Stimulated activated CD8-positive, alpha-beta memory T cell treated with anti-CD3 and anti-CD28 coated beads, Interleukin-7, amount 100 ng/mL, for 24 hours (primary cell): ENCODE measurements at regions not wholly inside any gene's neighbourhood (a gene's known extent, or its start where the extent isn't known, plus 50 kb on each side); places are given as distances from the start of the nearest gene placed in this dataset.

Experiments used
- DNase-seq: peaks from one replicate; pipeline ENCODE4 v3.0.0-alpha.2; 2020; ENCODE audit warnings: low read depth

- DNase-seq = no peak
Measured at GRCh38 chr18:72692086-72692485, 147.9 kb upstream of the CBLN2 start.

DNA sequence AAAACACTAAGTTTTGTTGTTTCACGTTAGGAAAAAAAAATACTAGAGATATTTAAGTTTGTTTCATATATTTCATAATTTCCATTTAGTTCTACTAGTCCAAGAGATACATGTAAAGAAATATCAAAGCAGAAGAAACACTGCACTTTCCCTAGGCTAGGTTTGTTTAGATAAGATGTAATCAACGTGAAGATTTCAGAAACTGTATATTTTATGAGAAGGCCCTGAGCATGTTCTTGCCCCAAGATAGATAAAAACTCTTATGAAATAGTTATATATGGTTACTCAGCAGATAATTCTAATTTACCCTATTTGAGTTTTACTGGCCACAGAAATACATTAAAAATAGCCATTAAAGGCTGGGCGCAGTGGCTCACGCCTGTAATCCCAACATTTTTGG is 143.6 kb upstream of the CBLN2 start:
- no peak for DNase-seq

DNA sequence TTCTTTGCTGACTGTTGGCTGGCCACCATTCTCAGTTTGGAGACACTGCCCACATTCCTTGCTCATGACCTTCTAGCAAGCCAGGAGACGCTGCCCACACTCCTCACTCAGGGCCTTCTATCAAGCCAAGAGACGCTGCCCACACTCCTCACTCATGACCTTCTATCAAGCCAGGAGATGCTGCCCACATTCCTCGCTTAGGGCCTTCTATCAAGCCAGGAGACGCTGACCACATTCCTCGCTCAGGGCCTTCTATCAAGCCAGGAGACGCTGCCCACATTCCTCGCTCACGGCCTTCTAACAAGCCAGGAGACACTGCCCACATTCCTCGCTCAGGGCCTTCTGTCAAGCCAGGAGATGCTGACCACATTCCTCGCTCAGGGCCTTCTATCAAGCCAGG is 131.3 kb upstream of the CBLN2 start:
- DNase-seq = no peak

- no peak for DNase-seq
Measured at GRCh38 chr18:72674710-72675109, 130.6 kb upstream of the CBLN2 start.

GRCh38 chr18:72673242-72673641 is 129.1 kb upstream of the CBLN2 start:
- DNase-seq = no peak

DNA sequence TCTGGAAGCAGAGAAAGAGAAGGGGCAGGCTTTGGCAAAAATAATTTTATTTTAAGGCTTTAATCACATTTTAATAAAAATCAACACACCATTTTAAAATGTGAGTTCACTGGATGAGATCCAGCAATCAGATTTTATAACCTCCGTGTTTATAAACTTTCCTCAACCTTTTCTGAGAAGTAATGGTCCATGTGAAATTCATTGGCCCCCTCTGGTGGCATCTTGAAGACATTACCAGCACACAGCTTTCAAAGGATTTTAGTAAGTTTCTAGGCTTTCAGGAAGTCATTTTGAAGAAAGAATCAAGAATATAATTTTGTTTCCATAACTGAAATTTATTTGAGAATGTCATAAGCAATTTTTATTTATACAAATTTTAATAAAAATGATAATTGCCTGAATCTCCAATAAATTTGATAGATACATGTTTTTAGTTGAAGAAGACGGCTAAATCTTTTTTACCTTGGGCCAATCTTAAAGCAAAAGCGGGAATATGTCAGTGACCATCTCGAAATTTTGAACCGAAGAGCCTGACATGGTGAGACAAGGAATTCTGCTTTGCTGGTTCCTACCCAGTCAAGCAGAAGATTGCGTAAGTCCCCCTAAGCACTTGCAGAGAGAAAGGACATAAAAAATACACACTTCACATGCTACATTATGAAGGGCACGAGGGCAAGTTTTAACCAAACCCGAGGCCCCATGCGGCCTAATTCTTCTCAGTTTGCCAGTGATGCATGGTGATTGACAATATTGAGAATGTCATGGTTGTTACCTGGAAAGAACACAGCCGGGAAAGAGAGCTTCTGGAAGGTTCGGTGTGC is 128.4 kb upstream of the CBLN2 start:
- DNase-seq = no peak

DNA sequence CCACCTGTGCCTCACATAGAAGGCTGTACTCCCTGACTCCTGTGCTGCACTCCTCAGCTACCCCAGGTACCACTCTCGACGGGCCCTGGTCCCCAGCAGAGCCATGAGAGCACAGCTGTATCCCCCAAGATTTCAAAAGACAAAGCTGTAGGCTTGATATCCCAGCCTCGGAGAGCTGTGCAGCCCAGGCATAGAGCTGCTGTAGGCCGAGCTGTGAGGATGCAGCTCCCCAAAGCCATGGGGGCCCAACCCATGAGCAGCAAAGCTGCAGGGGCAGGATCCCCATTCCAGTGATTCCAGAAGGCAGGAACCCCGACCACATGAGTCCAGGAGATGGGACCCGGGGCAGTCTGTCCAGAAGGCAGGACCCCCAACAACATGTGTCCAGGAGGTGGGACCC is 123.8 kb upstream of the CBLN2 start:
- no peak for DNase-seq

- DNase-seq = peak; percentile 11
Measured at GRCh38 chr18:72652990-72653593, 109.0 kb upstream of the CBLN2 start.

DNA sequence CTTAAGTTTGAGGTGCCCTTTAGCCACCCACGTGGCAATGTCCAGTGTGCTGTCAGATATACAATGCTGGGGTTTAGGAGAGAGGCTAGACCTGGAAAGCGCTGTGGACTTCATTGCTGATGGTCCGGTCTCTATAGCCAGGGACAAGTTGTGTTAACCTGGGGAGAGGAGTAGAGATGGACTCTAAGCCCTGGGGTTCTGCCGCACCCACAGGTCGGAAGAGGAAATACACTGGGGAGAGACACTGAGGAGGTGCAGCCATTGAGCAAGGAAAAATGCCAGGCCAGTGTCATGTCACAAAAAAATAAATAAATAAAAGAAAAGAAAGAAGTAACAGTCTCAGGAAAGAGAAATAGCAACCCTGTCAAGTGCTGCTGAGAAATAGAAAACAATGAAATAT is 106.9 kb upstream of the CBLN2 start:
- no peak for DNase-seq

DNA sequence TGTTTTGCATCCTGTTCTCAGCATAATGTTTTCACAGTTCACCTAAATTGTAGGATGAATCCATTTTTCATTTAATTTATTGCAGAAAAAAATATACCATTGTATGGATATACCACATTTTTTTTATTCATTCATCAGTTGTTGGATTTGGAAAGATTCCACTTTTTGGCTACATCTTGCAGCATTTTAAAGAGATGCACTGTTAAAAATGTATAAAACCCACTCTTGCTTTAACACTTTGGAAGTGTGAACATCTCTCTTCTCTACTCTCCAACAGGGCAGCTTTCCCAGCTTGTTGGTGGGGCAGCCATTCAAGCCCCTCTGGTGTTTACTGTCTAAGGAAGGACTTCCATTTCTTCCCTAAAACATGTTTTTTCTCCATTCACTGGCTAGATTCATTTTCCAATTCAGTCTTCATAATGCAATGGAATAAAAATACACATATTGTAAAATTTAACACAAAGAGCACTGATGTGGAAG is 104.4 kb upstream of the CBLN2 start:
- no peak for DNase-seq

DNA sequence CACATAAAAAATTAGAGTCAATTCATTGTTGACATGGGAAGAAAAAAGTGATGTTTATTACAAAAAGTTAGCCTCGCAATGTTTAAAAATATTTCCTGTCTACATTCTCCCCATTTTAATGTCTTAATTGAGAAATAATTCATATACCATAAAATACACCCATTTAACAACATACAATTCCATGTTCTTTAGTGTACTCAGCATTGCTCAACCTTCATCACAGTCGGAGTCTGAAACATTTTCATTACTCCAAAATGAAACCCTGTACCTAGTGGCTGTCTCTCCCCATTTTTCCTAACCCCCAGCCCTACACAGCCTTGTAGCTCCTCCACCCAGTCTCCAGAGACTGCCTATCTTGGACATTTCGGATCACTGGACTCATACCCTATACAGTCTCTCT is 103.9 kb upstream of the CBLN2 start:
- DNase-seq = no peak

DNA sequence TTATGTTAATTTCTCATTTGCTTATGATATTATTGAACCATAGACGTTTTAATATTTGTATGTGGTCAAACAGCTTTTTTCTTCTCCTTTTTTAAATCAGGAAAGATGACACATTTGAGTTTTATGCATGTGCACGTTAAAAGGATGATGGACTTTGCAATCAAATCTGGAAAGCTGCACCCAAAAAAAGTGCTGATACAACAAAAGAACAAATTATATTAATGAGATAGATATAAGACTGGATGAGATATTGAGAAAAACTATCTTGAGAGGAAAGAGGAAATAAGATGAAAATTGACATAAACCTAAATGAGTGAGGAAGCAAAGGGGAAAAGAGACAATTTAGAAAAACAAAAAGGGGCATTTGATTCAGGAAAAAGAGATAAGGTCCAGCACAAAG is 96.4 kb upstream of the CBLN2 start:
- no peak for DNase-seq

DNA sequence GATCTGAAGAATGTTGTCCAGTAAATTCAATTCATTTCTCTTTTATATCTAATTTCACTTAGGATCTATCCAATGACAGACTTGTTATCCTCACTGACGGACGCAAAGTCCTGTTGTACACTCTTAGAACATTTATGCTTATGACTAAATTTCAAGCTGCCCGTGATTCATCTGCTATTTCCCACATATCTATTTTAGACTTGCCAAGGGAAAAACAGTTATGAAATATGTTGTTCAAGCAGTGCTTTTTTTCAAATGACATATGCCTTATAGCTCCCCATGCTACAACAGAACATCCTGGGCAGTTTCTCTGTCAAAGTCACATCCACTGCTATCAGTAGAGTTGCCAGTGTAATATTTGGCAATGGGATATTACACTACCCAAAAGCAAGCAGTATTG is 94.2 kb upstream of the CBLN2 start:
- no peak for DNase-seq

GRCh38 chr18:72637721-72638120 is 93.6 kb upstream of the CBLN2 start:
- DNase-seq = no peak

DNA sequence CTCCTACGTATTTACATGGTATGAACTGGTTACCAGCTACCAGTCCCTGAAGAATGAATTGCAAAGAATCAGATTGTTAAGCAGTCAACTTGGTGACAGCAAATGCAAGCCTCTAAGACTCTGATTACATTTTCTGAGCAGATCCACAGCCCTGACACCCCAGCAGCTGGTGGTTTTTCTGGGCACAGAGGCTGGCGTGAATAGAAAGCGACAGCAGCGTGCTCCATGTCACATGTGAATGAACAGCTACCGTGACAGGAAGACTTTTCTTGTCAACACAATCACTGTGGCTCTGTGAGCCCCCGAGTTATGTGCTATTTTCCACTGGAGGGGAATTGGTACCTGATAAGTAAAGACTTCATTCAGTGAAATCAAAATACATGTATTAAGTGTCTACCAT is 93.2 kb upstream of the CBLN2 start:
- no peak for DNase-seq

DNA sequence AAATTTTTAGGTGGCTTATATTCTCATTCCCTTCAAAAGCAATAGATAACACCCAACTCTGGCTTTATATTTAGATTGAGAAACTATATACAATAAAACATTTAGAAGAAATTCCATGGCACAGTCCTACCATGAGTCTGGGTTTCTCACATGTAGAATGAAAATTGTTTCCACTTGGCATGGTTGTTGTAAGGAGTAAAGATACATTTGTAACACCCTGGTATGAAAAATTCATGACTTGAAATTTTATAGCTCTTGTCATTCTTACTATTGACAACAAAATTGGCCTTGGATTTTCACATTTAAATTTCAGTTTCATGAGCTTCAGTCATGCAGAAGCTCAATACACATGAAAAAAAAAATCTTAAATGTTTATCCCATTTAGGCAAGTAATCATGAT is 92.5 kb upstream of the CBLN2 start:
- no peak for DNase-seq

- DNase-seq = no peak
Measured at GRCh38 chr18:72634500-72634899, 90.4 kb upstream of the CBLN2 start.

DNA sequence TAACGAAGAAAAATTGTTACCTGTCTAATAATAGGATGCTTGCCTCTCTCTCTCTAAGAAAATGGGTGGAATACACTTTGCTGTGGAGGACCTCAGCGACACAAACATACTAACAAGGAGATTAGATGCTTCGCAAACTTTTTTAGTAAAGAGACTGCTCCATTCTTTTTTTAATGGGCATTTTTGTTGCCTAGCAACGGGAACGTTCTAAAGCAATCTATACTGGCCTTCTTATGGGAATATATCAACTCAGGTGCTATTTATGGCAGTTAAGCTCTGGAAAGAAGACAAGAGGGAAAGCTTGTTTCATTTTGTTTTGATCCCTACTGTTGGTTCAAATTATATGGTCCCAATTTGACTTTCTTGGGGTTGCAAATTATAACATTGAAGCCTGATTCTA is 86.8 kb upstream of the CBLN2 start:
- DNase-seq = no peak

- DNase-seq = no peak
Measured at GRCh38 chr18:72623444-72623843, 79.3 kb upstream of the CBLN2 start.

GRCh38 chr18:72613534-72613930 is 69.4 kb upstream of the CBLN2 start:
- DNase-seq = no peak

DNA sequence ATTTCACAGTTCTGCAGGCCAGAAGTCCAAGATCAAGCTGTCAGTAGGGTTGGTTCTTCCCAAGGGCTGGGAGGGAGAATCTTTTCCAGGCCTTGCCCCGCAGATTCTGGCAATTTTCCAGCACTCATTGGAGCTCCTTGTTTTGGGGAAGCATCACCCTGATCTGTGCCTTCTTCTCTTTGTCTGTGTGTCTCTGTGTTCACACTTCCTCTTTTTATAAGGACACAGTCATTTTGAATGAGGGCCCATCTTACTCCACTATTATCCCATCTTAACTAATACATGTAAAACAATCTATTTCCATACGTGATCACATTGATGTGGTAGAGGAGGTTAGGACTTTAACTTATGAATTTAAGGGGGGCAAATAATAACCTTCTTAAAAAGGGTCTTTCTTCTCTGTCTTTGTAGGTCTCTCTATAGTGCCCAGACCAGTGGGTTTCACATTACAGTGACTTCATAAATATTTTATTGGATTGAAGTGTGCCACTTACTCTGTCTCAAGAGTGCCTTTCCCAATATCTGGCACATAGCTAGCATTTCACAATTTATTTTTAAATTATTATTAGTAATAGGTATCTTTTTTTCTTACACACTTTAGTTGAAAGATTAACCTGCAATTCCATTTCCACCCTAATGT is 68.9 kb upstream of the CBLN2 start:
- DNase-seq = no peak

GRCh38 chr18:72605376-72605775 is 61.2 kb upstream of the CBLN2 start:
- DNase-seq = no peak

DNA sequence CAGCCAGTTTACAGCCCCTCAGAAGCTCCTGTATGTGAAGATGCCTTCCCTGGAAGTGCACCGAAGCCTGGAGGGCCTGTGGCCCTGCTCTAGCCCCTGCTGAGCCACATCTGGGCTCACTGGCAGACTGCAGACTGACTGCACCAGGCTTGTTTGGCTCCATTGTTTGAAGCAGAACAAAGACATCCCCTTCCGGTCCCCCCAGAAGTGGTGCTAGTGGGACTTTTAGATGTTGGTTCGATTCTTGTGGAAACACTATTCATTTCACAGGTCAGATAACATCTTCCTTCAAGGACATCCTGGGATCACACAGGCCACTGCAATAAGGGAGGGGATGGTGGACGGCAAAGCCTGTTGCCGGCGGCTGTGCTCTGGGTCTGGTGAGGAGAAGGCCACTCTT is 57.8 kb upstream of the CBLN2 start:
- no peak for DNase-seq
